Stimulated activated memory B cell treated with anti-CD40 and anti-IgM and Interleukin-4, amounts not matched to agents 10 μg/mL and 1 μg/mL and 100 μg/mL, for 72 hours (primary cell): ENCODE measurements at regions not wholly inside any gene's neighbourhood (a gene's known extent, or its start where the extent isn't known, plus 50 kb on each side); places are given as distances from the start of the nearest gene placed in this dataset.

Experiments
- ATAC-seq: fragments of 150-1000 bp; cut with Tn5 transposase; 2 replicates; pipeline ENCODE4 v1.10.0; 2021
- H3K27ac Mint-ChIP-seq: one replicate; pipeline ENCODE4 v1.8.0; 2022; ENCODE audit warnings: mild to moderate bottlenecking, mixed read lengths
- H3K27me3 Mint-ChIP-seq: one replicate; pipeline ENCODE4 v1.8.0; 2022; ENCODE audit warnings: mixed read lengths
- H3K36me3 Mint-ChIP-seq: one replicate; pipeline ENCODE4 v1.8.0; 2022; ENCODE audit warnings: mixed read lengths
- H3K4me1 Mint-ChIP-seq: one replicate; pipeline ENCODE4 v1.8.0; 2022; ENCODE audit warnings: mixed read lengths
- H3K4me3 Mint-ChIP-seq: one replicate; pipeline ENCODE4 v1.8.0; 2022; ENCODE audit warnings: mild to moderate bottlenecking, moderate library complexity, mixed read lengths
- H3K9me3 Mint-ChIP-seq: one replicate; pipeline ENCODE4 v1.8.0; 2022; ENCODE audit warnings: mixed read lengths

- peaks cover 9% of the 10 kb centered on the region for H3K27me3 Mint-ChIP-seq
- peaks cover 13% of the 10 kb centered on the region for H3K9me3 Mint-ChIP-seq
- no peak for ATAC-seq
- no peaks in the 10 kb centered on the region for H3K4me1 Mint-ChIP-seq
- H3K27ac Mint-ChIP-seq, result no peak overlapping the region
- no peak overlapping the region for H3K4me3 Mint-ChIP-seq
- H3K36me3 Mint-ChIP-seq, result no peaks in the 10 kb centered on the region
Observed at GRCh38 chr12:34397591-34398365, 375.5 kb downstream of the ALG10 start.

DNA sequence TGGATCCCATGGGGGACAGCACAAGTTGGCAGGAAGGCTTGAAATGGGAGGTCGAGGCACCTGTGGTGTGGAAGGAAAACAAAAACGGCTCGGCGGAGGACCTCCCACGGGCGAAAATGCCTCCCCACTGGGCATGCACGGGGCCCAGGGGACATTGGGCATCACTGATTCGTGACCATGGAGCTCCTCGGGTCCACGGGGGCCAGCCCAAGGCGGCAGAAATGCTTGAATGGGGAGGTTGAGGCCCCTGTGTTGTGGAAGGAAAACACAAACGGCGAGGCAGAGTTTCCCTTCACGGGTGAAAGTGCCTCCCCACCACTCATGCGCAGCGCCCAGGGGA lies 376.0 kb downstream of the ALG10 start:
- peaks cover 9% of the 10 kb centered on the region for H3K27me3 Mint-ChIP-seq
- no peaks in the 10 kb centered on the region for H3K36me3 Mint-ChIP-seq
- ATAC-seq, result no peak
- H3K9me3 Mint-ChIP-seq, result peaks cover 16% of the 10 kb centered on the region
- H3K4me3 Mint-ChIP-seq, result no peak overlapping the region
- no peaks in the 10 kb centered on the region for H3K4me1 Mint-ChIP-seq
- no peak overlapping the region for H3K27ac Mint-ChIP-seq

- no peak for ATAC-seq
- peaks cover 6% of the 10 kb centered on the region for H3K27me3 Mint-ChIP-seq
- no peak overlapping the region for H3K4me3 Mint-ChIP-seq
- no peaks in the 10 kb centered on the region for H3K4me1 Mint-ChIP-seq
- no peak overlapping the region for H3K27ac Mint-ChIP-seq
- peaks cover 16% of the 10 kb centered on the region for H3K9me3 Mint-ChIP-seq
- H3K36me3 Mint-ChIP-seq, result no peaks in the 10 kb centered on the region
Observed at GRCh38 chr12:34398706-34399630, 376.7 kb downstream of the ALG10 start.

DNA sequence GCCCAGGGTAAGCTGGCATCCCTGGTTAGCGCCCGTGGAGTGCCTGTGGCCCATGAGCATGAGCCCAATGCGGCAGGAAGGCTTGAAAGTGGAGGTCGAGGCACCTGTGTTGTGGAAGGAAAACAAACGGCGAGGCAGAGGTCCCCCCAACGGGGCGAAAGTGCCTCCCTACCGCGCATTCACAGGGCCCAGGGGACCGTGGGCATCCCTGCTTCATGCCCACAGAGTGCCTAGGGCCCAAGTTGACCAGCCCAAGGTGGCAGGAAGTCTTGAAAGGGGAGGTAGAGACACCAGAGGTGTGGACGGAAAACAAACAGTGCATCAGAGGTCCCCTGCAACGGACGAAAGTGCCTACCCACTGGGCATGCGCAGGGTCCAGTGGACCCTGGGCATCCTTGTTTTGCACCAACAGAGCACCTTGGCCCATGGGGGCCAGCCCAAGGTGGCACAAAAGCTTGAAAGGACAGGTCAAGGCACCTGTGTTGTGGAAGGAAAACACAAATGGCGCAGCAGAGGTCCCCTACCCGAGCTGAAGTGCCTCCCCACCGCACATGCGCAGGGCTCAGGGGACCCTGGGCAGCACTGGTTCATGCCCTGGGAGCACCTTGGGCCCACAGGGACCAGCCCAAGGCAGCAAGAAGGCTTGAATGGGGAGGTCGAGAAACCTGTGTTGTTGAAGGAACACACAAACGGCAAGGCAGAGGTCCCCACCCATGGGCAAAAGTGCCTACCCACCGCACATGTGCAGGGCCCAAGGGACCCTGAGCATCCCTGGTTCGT lies 377.5 kb downstream of the ALG10 start:
- Mint-ChIP-seq H3K4me1 (no peaks in the 10 kb centered on the region), H3K4me3 (no peak overlapping the region), H3K36me3 (no peaks in the 10 kb centered on the region), H3K27me3 (no peaks in the 10 kb centered on the region), H3K9me3 (peaks cover 16% of the 10 kb centered on the region), H3K27ac (no peak overlapping the region)
- ATAC-seq, result no peak

- H3K9me3 Mint-ChIP-seq, result peaks cover 16% of the 10 kb centered on the region
- no peaks in the 10 kb centered on the region for H3K36me3 Mint-ChIP-seq
- no peak for ATAC-seq
- no peaks in the 10 kb centered on the region for H3K27me3 Mint-ChIP-seq
- no peak overlapping the region for H3K4me3 Mint-ChIP-seq
- no peak overlapping the region for H3K27ac Mint-ChIP-seq
- no peaks in the 10 kb centered on the region for H3K4me1 Mint-ChIP-seq
Observed at GRCh38 chr12:34400411-34400881, 378.1 kb downstream of the ALG10 start.

GRCh38 chr12:34400986-34401658 lies 378.8 kb downstream of the ALG10 start:
- Mint-ChIP-seq H3K27me3 (no peaks in the 10 kb centered on the region), H3K4me1 (no peaks in the 10 kb centered on the region), H3K9me3 (peaks cover 16% of the 10 kb centered on the region), H3K4me3 (no peak overlapping the region), H3K27ac (no peak overlapping the region), H3K36me3 (no peaks in the 10 kb centered on the region)
- no peak for ATAC-seq

- Mint-ChIP-seq H3K27ac (no peak overlapping the region), H3K27me3 (no peaks in the 10 kb centered on the region), H3K36me3 (no peaks in the 10 kb centered on the region), H3K4me3 (no peak overlapping the region), H3K4me1 (no peaks in the 10 kb centered on the region), H3K9me3 (peaks cover 20% of the 10 kb centered on the region)
- no peak for ATAC-seq
Observed at GRCh38 chr12:34401659-34402227, 379.4 kb downstream of the ALG10 start.

DNA sequence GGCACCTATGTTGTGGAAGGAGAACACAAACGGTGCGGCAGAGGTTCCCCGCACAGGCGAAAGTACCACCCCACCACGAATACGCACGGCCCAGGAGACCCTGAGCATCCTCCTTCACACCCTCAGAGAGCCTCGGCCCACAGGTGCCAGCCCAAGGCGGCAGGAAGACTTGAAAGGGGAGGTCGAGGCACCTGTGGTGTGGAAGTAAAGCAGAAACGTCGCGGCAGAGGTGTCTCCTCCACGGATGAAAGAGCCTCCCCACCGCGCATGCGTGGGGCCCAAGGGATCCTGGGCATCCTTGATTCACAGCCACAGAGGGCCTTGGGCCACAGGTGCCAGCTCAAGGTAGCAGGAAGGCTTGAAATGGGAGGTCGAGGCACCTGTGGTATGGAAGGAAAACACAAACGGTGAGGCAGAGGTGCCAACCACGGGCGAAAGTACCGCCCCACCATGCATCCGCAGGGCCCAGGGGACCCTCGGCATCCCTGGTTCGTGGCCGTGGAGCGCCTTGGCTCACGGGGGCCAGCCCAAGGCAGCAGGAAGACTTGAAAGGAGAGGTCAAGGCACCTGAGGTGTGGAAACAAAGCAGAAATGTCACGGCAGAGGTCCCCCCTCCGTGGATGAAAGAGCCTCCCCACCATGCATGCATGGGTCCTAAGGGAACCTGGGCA lies 380.1 kb downstream of the ALG10 start:
- H3K4me1 Mint-ChIP-seq, result no peaks in the 10 kb centered on the region
- peaks cover 25% of the 10 kb centered on the region for H3K9me3 Mint-ChIP-seq
- no peaks in the 10 kb centered on the region for H3K36me3 Mint-ChIP-seq
- no peaks in the 10 kb centered on the region for H3K27me3 Mint-ChIP-seq
- no peak overlapping the region for H3K4me3 Mint-ChIP-seq
- no peak overlapping the region for H3K27ac Mint-ChIP-seq
- ATAC-seq, result no peak

GRCh38 chr12:34402899-34403705 lies 380.8 kb downstream of the ALG10 start:
- H3K9me3 Mint-ChIP-seq, result peaks cover 28% of the 10 kb centered on the region
- H3K4me1 Mint-ChIP-seq, result no peaks in the 10 kb centered on the region
- ATAC-seq, result no peak
- no peaks in the 10 kb centered on the region for H3K36me3 Mint-ChIP-seq
- H3K4me3 Mint-ChIP-seq, result no peak overlapping the region
- H3K27me3 Mint-ChIP-seq, result no peaks in the 10 kb centered on the region
- no peak overlapping the region for H3K27ac Mint-ChIP-seq

- no peak for ATAC-seq
- Mint-ChIP-seq H3K27ac (no peak overlapping the region), H3K4me3 (no peak overlapping the region), H3K9me3 (peaks cover 31% of the 10 kb centered on the region), H3K36me3 (no peaks in the 10 kb centered on the region), H3K4me1 (no peaks in the 10 kb centered on the region), H3K27me3 (no peaks in the 10 kb centered on the region)
Observed at GRCh38 chr12:34403706-34404376, 381.5 kb downstream of the ALG10 start.

- no peaks in the 10 kb centered on the region for H3K27me3 Mint-ChIP-seq
- H3K4me1 Mint-ChIP-seq, result no peaks in the 10 kb centered on the region
- H3K9me3 Mint-ChIP-seq, result peaks cover 28% of the 10 kb centered on the region
- no peak for ATAC-seq
- no peak overlapping the region for H3K27ac Mint-ChIP-seq
- no peak overlapping the region for H3K4me3 Mint-ChIP-seq
- no peaks in the 10 kb centered on the region for H3K36me3 Mint-ChIP-seq
Observed at GRCh38 chr12:34404377-34405285, 382.3 kb downstream of the ALG10 start.
